ENCODE measurements at regions not wholly inside any gene's neighbourhood (a gene's known extent, or its start where the extent isn't known, plus 50 kb on each side); places are given as distances from the start of the nearest gene placed in this dataset.
"Not testable (repeated sequence)": the region's sequence is repeated elsewhere in the genome, so short reads cannot be mapped to it uniquely, and the experiment has no call there.

- no peaks in the 10 kb centered on the region for H3K27me3 ChIP-seq (ENCODE audit: insufficient read depth, low read length)
- no peaks in the 10 kb centered on the region for H3K9me3 ChIP-seq (ENCODE audit: low read depth, low read length)
- no peaks in the 10 kb centered on the region for H3K4me1 ChIP-seq (ENCODE audit: insufficient read depth, low read length)
- no peak overlapping the region for H3K4me3 ChIP-seq (ENCODE audit: low read length)
Measured at GRCh38 chr4:164571593-164572390, 182.1 kb upstream of the SMIM31 start.

- Histone ChIP-seq H3K9me3 (ENCODE audit: low read depth, low read length) (no peaks in the 10 kb centered on the region), H3K27me3 (ENCODE audit: insufficient read depth, low read length) (no peaks in the 10 kb centered on the region), H3K4me1 (ENCODE audit: insufficient read depth, low read length) (no peaks in the 10 kb centered on the region), H3K4me3 (ENCODE audit: low read length) (no peak overlapping the region)
Measured at GRCh38 chr4:164572877-164573279, 181.1 kb upstream of the SMIM31 start.

GRCh38 chr4:164575861-164576260 lies 178.1 kb upstream of the SMIM31 start:
- no peak overlapping the region for H3K4me3 ChIP-seq (ENCODE audit: low read length)
- H3K9me3 ChIP-seq (ENCODE audit: low read depth, low read length): no peaks in the 10 kb centered on the region
- no peaks in the 10 kb centered on the region for H3K4me1 ChIP-seq (ENCODE audit: insufficient read depth, low read length)
- H3K27me3 ChIP-seq (ENCODE audit: insufficient read depth, low read length): no peaks in the 10 kb centered on the region

- Histone ChIP-seq H3K4me1 (ENCODE audit: insufficient read depth, low read length) (no peaks in the 10 kb centered on the region), H3K4me3 (ENCODE audit: low read length) (no peak overlapping the region), H3K9me3 (ENCODE audit: low read depth, low read length) (no peaks in the 10 kb centered on the region), H3K27me3 (ENCODE audit: insufficient read depth, low read length) (no peaks in the 10 kb centered on the region)
Measured at GRCh38 chr4:164579270-164579942, 174.5 kb upstream of the SMIM31 start.

GRCh38 chr4:164591666-164592065 lies 162.3 kb upstream of the SMIM31 start:
- Histone ChIP-seq H3K4me1 (ENCODE audit: insufficient read depth, low read length) (no peaks in the 10 kb centered on the region), H3K9me3 (ENCODE audit: low read depth, low read length) (no peaks in the 10 kb centered on the region), H3K27me3 (ENCODE audit: insufficient read depth, low read length) (no peaks in the 10 kb centered on the region), H3K4me3 (ENCODE audit: low read length) (no peak overlapping the region)

GRCh38 chr4:164595751-164596150 lies 158.2 kb upstream of the SMIM31 start:
- Histone ChIP-seq H3K4me3 (ENCODE audit: low read length) (no peak overlapping the region), H3K9me3 (ENCODE audit: low read depth, low read length) (no peaks in the 10 kb centered on the region), H3K27me3 (ENCODE audit: insufficient read depth, low read length) (no peaks in the 10 kb centered on the region), H3K4me1 (ENCODE audit: insufficient read depth, low read length) (no peaks in the 10 kb centered on the region)

GRCh38 chr4:164596318-164596878 lies 157.5 kb upstream of the SMIM31 start:
- Histone ChIP-seq H3K9me3 (ENCODE audit: low read depth, low read length) (no peaks in the 10 kb centered on the region), H3K27me3 (ENCODE audit: insufficient read depth, low read length) (no peaks in the 10 kb centered on the region), H3K4me3 (ENCODE audit: low read length) (no peak overlapping the region), H3K4me1 (ENCODE audit: insufficient read depth, low read length) (no peaks in the 10 kb centered on the region)

GRCh38 chr4:164596927-164597326 lies 157.0 kb upstream of the SMIM31 start:
- no peaks in the 10 kb centered on the region for H3K4me1 ChIP-seq (ENCODE audit: insufficient read depth, low read length)
- H3K4me3 ChIP-seq (ENCODE audit: low read length): no peak overlapping the region
- H3K9me3 ChIP-seq (ENCODE audit: low read depth, low read length): no peaks in the 10 kb centered on the region
- H3K27me3 ChIP-seq (ENCODE audit: insufficient read depth, low read length): no peaks in the 10 kb centered on the region

GRCh38 chr4:164601653-164602052 lies 152.3 kb upstream of the SMIM31 start:
- Histone ChIP-seq H3K9me3 (ENCODE audit: low read depth, low read length) (no peaks in the 10 kb centered on the region), H3K4me1 (ENCODE audit: insufficient read depth, low read length) (no peaks in the 10 kb centered on the region), H3K27me3 (ENCODE audit: insufficient read depth, low read length) (no peaks in the 10 kb centered on the region), H3K4me3 (ENCODE audit: low read length) (no peak overlapping the region)

- H3K4me3 ChIP-seq (ENCODE audit: low read length); H3K27me3 ChIP-seq (ENCODE audit: insufficient read depth, low read length); H3K9me3 ChIP-seq (ENCODE audit: low read depth, low read length); H3K4me1 ChIP-seq (ENCODE audit: insufficient read depth, low read length): not testable (repeated sequence)
Measured at GRCh38 chr4:164605791-164606190, 148.1 kb upstream of the SMIM31 start.

- Histone ChIP-seq H3K9me3 (ENCODE audit: low read depth, low read length) (no peaks in the 10 kb centered on the region), H3K4me3 (ENCODE audit: low read length) (no peak overlapping the region), H3K27me3 (ENCODE audit: insufficient read depth, low read length) (no peaks in the 10 kb centered on the region), H3K4me1 (ENCODE audit: insufficient read depth, low read length) (no peaks in the 10 kb centered on the region)
Measured at GRCh38 chr4:164606478-164606877, 147.5 kb upstream of the SMIM31 start.

- Histone ChIP-seq H3K4me1 (ENCODE audit: insufficient read depth, low read length) (no peaks in the 10 kb centered on the region), H3K9me3 (ENCODE audit: low read depth, low read length) (no peaks in the 10 kb centered on the region), H3K4me3 (ENCODE audit: low read length) (no peak overlapping the region), H3K27me3 (ENCODE audit: insufficient read depth, low read length) (no peaks in the 10 kb centered on the region)
Measured at GRCh38 chr4:164613256-164613655, 140.7 kb upstream of the SMIM31 start.

GRCh38 chr4:164613792-164614191 lies 140.1 kb upstream of the SMIM31 start:
- no peaks in the 10 kb centered on the region for H3K9me3 ChIP-seq (ENCODE audit: low read depth, low read length)
- no peaks in the 10 kb centered on the region for H3K27me3 ChIP-seq (ENCODE audit: insufficient read depth, low read length)
- H3K4me3 ChIP-seq (ENCODE audit: low read length): no peak overlapping the region
- no peaks in the 10 kb centered on the region for H3K4me1 ChIP-seq (ENCODE audit: insufficient read depth, low read length)

- H3K9me3 ChIP-seq (ENCODE audit: low read depth, low read length): no peaks in the 10 kb centered on the region
- H3K27me3 ChIP-seq (ENCODE audit: insufficient read depth, low read length): no peaks in the 10 kb centered on the region
- no peak overlapping the region for H3K4me3 ChIP-seq (ENCODE audit: low read length)
- no peaks in the 10 kb centered on the region for H3K4me1 ChIP-seq (ENCODE audit: insufficient read depth, low read length)
Measured at GRCh38 chr4:164614329-164614728, 139.6 kb upstream of the SMIM31 start.

- no peaks in the 10 kb centered on the region for H3K4me1 ChIP-seq (ENCODE audit: insufficient read depth, low read length)
- H3K27me3 ChIP-seq (ENCODE audit: insufficient read depth, low read length): no peaks in the 10 kb centered on the region
- no peaks in the 10 kb centered on the region for H3K9me3 ChIP-seq (ENCODE audit: low read depth, low read length)
- H3K4me3 ChIP-seq (ENCODE audit: low read length): no peak overlapping the region
Measured at GRCh38 chr4:164614999-164615398, 138.9 kb upstream of the SMIM31 start.
